ENCODE measurements at regions not wholly inside any gene's neighbourhood (a gene's known extent, or its start where the extent isn't known, plus 50 kb on each side); places are given as distances from the start of the nearest gene placed in this dataset.

DNA sequence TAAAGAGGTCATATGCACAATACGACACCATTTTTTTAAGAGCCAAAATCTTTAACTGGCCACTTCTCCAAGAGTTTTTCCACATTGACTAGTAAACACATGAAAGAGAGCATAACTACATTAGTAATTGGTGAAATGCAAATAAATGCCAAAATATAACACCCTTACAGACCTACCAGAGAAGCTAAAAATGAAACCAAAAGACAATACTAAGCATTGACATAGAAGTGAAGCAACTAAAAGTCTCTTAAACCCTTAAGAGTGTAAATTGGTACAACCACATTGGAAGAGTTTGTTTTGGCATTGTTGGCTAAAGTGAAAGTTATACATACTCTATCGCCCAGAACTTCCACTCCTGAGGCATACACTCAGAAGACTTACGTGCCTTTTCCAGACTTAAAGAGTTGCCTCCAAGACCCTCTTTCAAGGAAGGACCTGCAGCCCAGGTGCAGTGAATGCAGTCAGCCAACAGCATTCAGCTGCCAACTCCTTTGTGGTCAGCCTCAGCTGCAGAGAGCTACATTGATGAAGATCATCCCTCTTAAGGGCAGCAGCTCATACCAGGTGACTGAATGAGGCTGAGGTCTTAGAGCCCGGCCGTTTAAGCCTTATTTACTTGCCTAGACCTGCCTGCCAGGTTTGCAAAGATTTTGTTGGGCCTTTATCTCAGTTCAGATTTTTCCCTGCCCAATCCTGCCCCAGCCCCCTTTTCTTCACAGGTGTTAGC is 839.1 kb upstream of the ADGRL2 start:
- Histone ChIP-seq H3K79me2 (ENCODE audit: insufficient read depth, low read length) (no peaks in the 10 kb centered on the region), H3F3A (ENCODE audit: insufficient read depth, low read length) (no peaks in the 10 kb centered on the region), H3K27me3 (ENCODE audit: insufficient read depth, low read length) (no peaks in the 10 kb centered on the region), H3K4me1 (ENCODE audit: insufficient read depth, low read length, severe bottlenecking) (no peaks in the 10 kb centered on the region), H3K9me3 (ENCODE audit: low read length) (no peaks in the 10 kb centered on the region), H2AFZ (ENCODE audit: low read length) (no peak overlapping the region), H3K4me2 (ENCODE audit: low read length) (no peak overlapping the region), H3K4me3 (ENCODE audit: low read depth, low read length, poor library complexity, severe bottlenecking) (no peak overlapping the region), H4K20me1 (ENCODE audit: insufficient read depth, low read length) (no peaks in the 10 kb centered on the region), H3K9me2 (ENCODE audit: low read depth, low read length) (no peaks in the 10 kb centered on the region), H3K27ac (ENCODE audit: low read depth, low read length, poor library complexity, severe bottlenecking) (no peak overlapping the region), H3K9ac (ENCODE audit: low read length) (no peak overlapping the region), H3K36me3 (ENCODE audit: insufficient read depth, low read length) (no peaks in the 10 kb centered on the region)
- TF ChIP-seq, protein P1, sequence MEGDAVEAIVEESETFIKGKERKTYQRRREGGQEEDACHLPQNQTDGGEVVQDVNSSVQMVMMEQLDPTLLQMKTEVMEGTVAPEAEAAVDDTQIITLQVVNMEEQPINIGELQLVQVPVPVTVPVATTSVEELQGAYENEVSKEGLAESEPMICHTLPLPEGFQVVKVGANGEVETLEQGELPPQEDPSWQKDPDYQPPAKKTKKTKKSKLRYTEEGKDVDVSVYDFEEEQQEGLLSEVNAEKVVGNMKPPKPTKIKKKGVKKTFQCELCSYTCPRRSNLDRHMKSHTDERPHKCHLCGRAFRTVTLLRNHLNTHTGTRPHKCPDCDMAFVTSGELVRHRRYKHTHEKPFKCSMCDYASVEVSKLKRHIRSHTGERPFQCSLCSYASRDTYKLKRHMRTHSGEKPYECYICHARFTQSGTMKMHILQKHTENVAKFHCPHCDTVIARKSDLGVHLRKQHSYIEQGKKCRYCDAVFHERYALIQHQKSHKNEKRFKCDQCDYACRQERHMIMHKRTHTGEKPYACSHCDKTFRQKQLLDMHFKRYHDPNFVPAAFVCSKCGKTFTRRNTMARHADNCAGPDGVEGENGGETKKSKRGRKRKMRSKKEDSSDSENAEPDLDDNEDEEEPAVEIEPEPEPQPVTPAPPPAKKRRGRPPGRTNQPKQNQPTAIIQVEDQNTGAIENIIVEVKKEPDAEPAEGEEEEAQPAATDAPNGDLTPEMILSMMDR (IDR thresholded peaks at IDR 0.05; ENCODE audit: low read length): no peak
- TF ChIP-seq EZH2 (IDR thresholded peaks at IDR 0.05; ENCODE audit: borderline replicate concordance, low read length): no peak

DNA sequence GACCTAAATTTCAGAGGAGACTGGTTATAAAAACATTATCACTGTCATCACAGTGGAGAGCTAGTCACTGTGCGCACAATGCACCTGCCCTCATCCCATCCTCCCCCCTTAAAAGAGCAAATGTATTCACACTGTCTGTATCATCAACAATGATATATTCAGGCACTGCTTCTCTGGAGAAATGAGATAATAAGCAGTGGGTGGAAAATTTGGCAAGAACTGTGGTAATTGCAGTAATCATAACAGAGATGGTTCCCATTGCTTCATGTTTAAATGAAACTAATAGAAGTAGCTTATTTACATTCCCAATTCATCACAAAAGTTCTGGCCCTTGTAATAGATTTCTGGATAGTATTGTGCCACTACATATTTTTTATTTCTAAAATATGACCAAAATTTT is 867.4 kb upstream of the ADGRL2 start:
- H2AFZ ChIP-seq (ENCODE audit: low read length): no peak overlapping the region
- no peaks in the 10 kb centered on the region for H3K79me2 ChIP-seq (ENCODE audit: insufficient read depth, low read length)
- TF ChIP-seq, protein P1 (IDR thresholded peaks at IDR 0.05; ENCODE audit: low read length): no peak
- TF ChIP-seq EZH2 (IDR thresholded peaks at IDR 0.05; ENCODE audit: borderline replicate concordance, low read length): no peak

DNA sequence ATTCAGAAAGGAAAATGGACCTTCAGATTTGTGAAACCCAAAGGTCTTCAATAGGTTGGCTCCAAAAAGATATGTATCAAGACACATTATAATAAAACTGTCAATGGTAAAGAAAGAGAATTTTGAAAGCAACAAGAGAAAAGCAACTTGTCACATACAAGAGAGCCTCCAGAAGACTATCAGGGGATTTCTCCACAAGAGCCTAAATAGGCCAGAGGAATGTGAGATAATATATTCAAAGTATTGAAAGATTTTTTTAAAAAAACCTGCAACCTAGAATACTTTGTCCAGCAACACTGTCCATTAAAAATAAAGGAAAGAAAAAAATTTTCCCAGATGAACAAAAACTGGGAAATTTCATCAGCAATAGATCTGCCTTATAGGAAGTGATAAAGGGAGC is 869.6 kb upstream of the ADGRL2 start:
- Histone ChIP-seq H3K27me3 (ENCODE audit: insufficient read depth, low read length) (no peaks in the 10 kb centered on the region), H3K9me2 (ENCODE audit: low read depth, low read length) (no peaks in the 10 kb centered on the region), H3K79me2 (ENCODE audit: insufficient read depth, low read length) (no peaks in the 10 kb centered on the region), H3K9me3 (ENCODE audit: low read length) (no peaks in the 10 kb centered on the region), H3K4me1 (ENCODE audit: insufficient read depth, low read length, severe bottlenecking) (no peaks in the 10 kb centered on the region), H3K4me3 (ENCODE audit: low read depth, low read length, poor library complexity, severe bottlenecking) (no peak overlapping the region), H3K9ac (ENCODE audit: low read length) (no peak overlapping the region), H3F3A (ENCODE audit: insufficient read depth, low read length) (no peaks in the 10 kb centered on the region), H2AFZ (ENCODE audit: low read length) (no peak overlapping the region), H3K36me3 (ENCODE audit: insufficient read depth, low read length) (no peaks in the 10 kb centered on the region), H4K20me1 (ENCODE audit: insufficient read depth, low read length) (no peaks in the 10 kb centered on the region), H3K27ac (ENCODE audit: low read depth, low read length, poor library complexity, severe bottlenecking) (no peak overlapping the region), H3K4me2 (ENCODE audit: low read length) (no peak overlapping the region)
- no peak for TF ChIP-seq EZH2 (IDR thresholded peaks at IDR 0.05; ENCODE audit: borderline replicate concordance, low read length)
- TF ChIP-seq, protein P1 (IDR thresholded peaks at IDR 0.05; ENCODE audit: low read length): no peak

More for the DNA sequence above, 867.4 kb upstream of the ADGRL2 start:
- H3K4me3 ChIP-seq (ENCODE audit: low read depth, low read length, poor library complexity, severe bottlenecking): no peak overlapping the region
- no peaks in the 10 kb centered on the region for H3K36me3 ChIP-seq (ENCODE audit: insufficient read depth, low read length)
- no peaks in the 10 kb centered on the region for H3F3A ChIP-seq (ENCODE audit: insufficient read depth, low read length)
- H3K9me3 ChIP-seq (ENCODE audit: low read length): no peaks in the 10 kb centered on the region
- H3K9ac ChIP-seq (ENCODE audit: low read length): no peak overlapping the region
- H3K4me2 ChIP-seq (ENCODE audit: low read length): no peak overlapping the region
- H3K9me2 ChIP-seq (ENCODE audit: low read depth, low read length): no peaks in the 10 kb centered on the region
- no peaks in the 10 kb centered on the region for H3K4me1 ChIP-seq (ENCODE audit: insufficient read depth, low read length, severe bottlenecking)
- H3K27ac ChIP-seq (ENCODE audit: low read depth, low read length, poor library complexity, severe bottlenecking): no peak overlapping the region
- no peaks in the 10 kb centered on the region for H4K20me1 ChIP-seq (ENCODE audit: insufficient read depth, low read length)
- no peaks in the 10 kb centered on the region for H3K27me3 ChIP-seq (ENCODE audit: insufficient read depth, low read length)
